ENCODE measurements at regions not wholly inside any gene's neighbourhood (a gene's known extent, or its start where the extent isn't known, plus 50 kb on each side); places are given as distances from the start of the nearest gene placed in this dataset.

- TF ChIP-seq MAX (CRISPR knock-in tag; IDR thresholded peaks at IDR 0.05) (no peak), CTCF (IDR thresholded peaks at IDR 0.05) (no peak), ZNF138 (CRISPR knock-in tag; conservative IDR thresholded peaks at IDR 0.05) (no peak), E2F4 (CRISPR knock-in tag; IDR thresholded peaks at IDR 0.05; ENCODE audit: borderline replicate concordance, low read depth) (no peak), JUN (CRISPR knock-in tag; IDR thresholded peaks at IDR 0.05) (no peak), MXD4 (CRISPR knock-in tag; IDR thresholded peaks at IDR 0.05; ENCODE audit: borderline replicate concordance) (no peak), TP53 (CRISPR knock-in tag; IDR thresholded peaks at IDR 0.05) (no peak), FOXP4 (CRISPR knock-in tag; IDR thresholded peaks at IDR 0.05) (no peak), CREB1 (CRISPR knock-in tag; IDR thresholded peaks at IDR 0.05) (no peak), ESRRA (CRISPR knock-in tag; IDR thresholded peaks at IDR 0.05; ENCODE audit: borderline replicate concordance) (no peak)
Observed at GRCh38 chr2:5933669-5934068, 241.5 kb downstream of the SOX11 start.

Data from WTC11 (cell line).